SK-N-SH (cell line): ENCODE measurements at regions not wholly inside any gene's neighbourhood (a gene's known extent, or its start where the extent isn't known, plus 50 kb on each side); places are given as distances from the start of the nearest gene placed in this dataset.
A peak's percentile ranks its signal among the peaks of the same experiment; 100 is the strongest.

Source experiments
- CTCF ChIA-PET: fragments of 300-600, 350-600 bp; formaldehyde crosslinking; extraction: SDS; loops from one replicate; lab custom pipeline; 2021; lab: Yijun Ruan, JAX
- POLR2A ChIA-PET: fragments of 350-600 bp; sonication (Branson Sonifier 250); formaldehyde crosslinking; extraction: SDS; loops from one replicate; lab custom pipeline; 2020; ENCODE audit warnings: antibody characterized with exemption, inconsistent platforms; lab: Yijun Ruan, JAX
- DNase-seq: peaks from one replicate; pipeline ENCODE4 v3.0.0; 2012
- H2AFZ ChIP-seq: fragments of 200-600 bp; sonication (generic); 2 replicates; pipeline ENCODE4 v1.8.1; 2016; ENCODE audit warnings: antibody characterized with exemption, mild to moderate bottlenecking, low read depth
- H3F3A ChIP-seq: fragments of 200-600 bp; sonication (generic); replicated peaks from 2 replicates; pipeline ENCODE3; 2016; ENCODE audit warnings: antibody characterized with exemption, mild to moderate bottlenecking; ENCODE audit not compliant: insufficient read depth
- H3K27ac ChIP-seq, 2 experiments: fragments of 200-500 bp in 1 of 2; fragments of 200-600 bp in 1 of 2; sonication (Bioruptor generic) in 1 of 2; sonication (generic), shearing (Covaris generic) in 1 of 2; 2 replicates each; pipeline versions ENCODE4 v1.5.1 to v1.6.1; 2014 to 2016; ENCODE audit warnings: low read depth in 2 of 2, inconsistent platforms in 1 of 2, low read length in 1 of 2, mild to moderate bottlenecking in 1 of 2, mixed read lengths in 1 of 2
- H3K27me3 ChIP-seq: fragments of 200-600 bp; sonication (generic), shearing (Covaris generic); 2 replicates; pipeline ENCODE4 v1.6.1; 2016; ENCODE audit warnings: mixed run types; ENCODE audit not compliant: insufficient read depth
- H3K36me3 ChIP-seq, 2 experiments: fragments of 200-500 bp in 1 of 2; fragments of 200-600 bp in 1 of 2; sonication (Bioruptor generic) in 1 of 2; sonication (generic) in 1 of 2; replicated peaks in 1 of 2; 2 replicates each; pipeline versions ENCODE3 to v1.5.1; 2014 to 2016; ENCODE audit warnings: low read length in 1 of 2, mild to moderate bottlenecking in 1 of 2; ENCODE audit not compliant: insufficient read depth in 2 of 2, control insufficient read depth in 1 of 2
- H3K4me1 ChIP-seq, 2 experiments: fragments of 200-500 bp in 1 of 2; fragments of 200-600 bp in 1 of 2; sonication (Bioruptor generic) in 1 of 2; sonication (generic), shearing (Covaris generic) in 1 of 2; 2 replicates each; pipeline versions ENCODE4 v1.5.1 to v1.6.1; 2014 to 2016; ENCODE audit warnings: low read depth in 1 of 2, low read length in 1 of 2, mixed run types in 1 of 2; ENCODE audit not compliant: insufficient read depth in 2 of 2, control insufficient read depth in 1 of 2
- H3K4me2 ChIP-seq: fragments of 200-600 bp; sonication (generic), shearing (Covaris generic); 2 replicates; pipeline ENCODE4 v1.6.1; 2017; ENCODE audit warnings: mixed run types
- H3K4me3 ChIP-seq, 2 experiments: fragments of 200-500 bp in 1 of 2; fragments of 200-600 bp in 1 of 2; sonication (Bioruptor generic) in 1 of 2; sonication (generic), shearing (Covaris generic) in 1 of 2; 2 replicates each; pipeline versions ENCODE4 v1.5.1 to v1.8.1; 2014 to 2016; ENCODE audit warnings: low read depth in 2 of 2, inconsistent platforms in 1 of 2, low read length in 1 of 2, mild to moderate bottlenecking in 1 of 2, mixed read lengths in 1 of 2, moderate library complexity in 1 of 2
- H3K79me2 ChIP-seq: fragments of 200-600 bp; sonication (generic); 2 replicates; pipeline ENCODE4 v1.8.1; 2017; ENCODE audit warnings: mild to moderate bottlenecking; ENCODE audit not compliant: insufficient read depth
- H3K9ac ChIP-seq: fragments of 200-600 bp; sonication (generic); 2 replicates; pipeline ENCODE4 v1.6.1; 2017; ENCODE audit warnings: mixed run types
- H3K9me2 ChIP-seq: fragments of 200-600 bp; sonication (generic); 2 replicates; pipeline ENCODE4 v1.6.1; 2017; ENCODE audit warnings: mixed run types
- H3K9me3 ChIP-seq: fragments of 200-600 bp; sonication (generic); 2 replicates; pipeline ENCODE4 v1.6.1; 2017; ENCODE audit warnings: mixed run types, mild to moderate bottlenecking, moderate library complexity
- H4K20me1 ChIP-seq: fragments of 200-600 bp; sonication (generic); 2 replicates; pipeline ENCODE4 v1.6.1; 2017; ENCODE audit warnings: mild to moderate bottlenecking, mixed run types; ENCODE audit not compliant: insufficient read depth
- CTCF ChIP-seq: fragments of 200-600 bp; sonication (generic); IDR thresholded peaks from 2 replicates; pipeline ENCODE4 v1.6.1; 2017; ENCODE audit warnings: antibody characterized with exemption, mild to moderate bottlenecking, moderate library complexity
- MEF2A ChIP-seq: IDR thresholded peaks from 2 replicates; pipeline ENCODE4 v1.4.0; 2012; ENCODE audit warnings: low read depth, borderline replicate concordance
- USF2 ChIP-seq: fragments of 150-350 bp; IDR thresholded peaks from 2 replicates; pipeline ENCODE4 v1.6.1; 2017; ENCODE audit warnings: antibody characterized with exemption, low read length, low read depth, borderline replicate concordance
- WGBS: methylation state at CpG from one replicate; pipeline ENCODE4 v1.1.6; 2017; ENCODE audit warnings: low lambda C conversion rate; 5-methylcytosine and 5-hydroxymethylcytosine counted together
- TF ChIP-seq, protein P1 (sequence below): IDR thresholded peaks from 2 replicates; pipeline ENCODE4 v1.6.1; 2012; ENCODE audit warnings: mild to moderate bottlenecking, low read depth, low read length, moderate library complexity
- TF ChIP-seq, protein P2 (sequence below): IDR thresholded peaks from 2 replicates; pipeline ENCODE4 v1.4.0; 2012; ENCODE audit warnings: low read depth

- TF ChIP-seq, protein P1, sequence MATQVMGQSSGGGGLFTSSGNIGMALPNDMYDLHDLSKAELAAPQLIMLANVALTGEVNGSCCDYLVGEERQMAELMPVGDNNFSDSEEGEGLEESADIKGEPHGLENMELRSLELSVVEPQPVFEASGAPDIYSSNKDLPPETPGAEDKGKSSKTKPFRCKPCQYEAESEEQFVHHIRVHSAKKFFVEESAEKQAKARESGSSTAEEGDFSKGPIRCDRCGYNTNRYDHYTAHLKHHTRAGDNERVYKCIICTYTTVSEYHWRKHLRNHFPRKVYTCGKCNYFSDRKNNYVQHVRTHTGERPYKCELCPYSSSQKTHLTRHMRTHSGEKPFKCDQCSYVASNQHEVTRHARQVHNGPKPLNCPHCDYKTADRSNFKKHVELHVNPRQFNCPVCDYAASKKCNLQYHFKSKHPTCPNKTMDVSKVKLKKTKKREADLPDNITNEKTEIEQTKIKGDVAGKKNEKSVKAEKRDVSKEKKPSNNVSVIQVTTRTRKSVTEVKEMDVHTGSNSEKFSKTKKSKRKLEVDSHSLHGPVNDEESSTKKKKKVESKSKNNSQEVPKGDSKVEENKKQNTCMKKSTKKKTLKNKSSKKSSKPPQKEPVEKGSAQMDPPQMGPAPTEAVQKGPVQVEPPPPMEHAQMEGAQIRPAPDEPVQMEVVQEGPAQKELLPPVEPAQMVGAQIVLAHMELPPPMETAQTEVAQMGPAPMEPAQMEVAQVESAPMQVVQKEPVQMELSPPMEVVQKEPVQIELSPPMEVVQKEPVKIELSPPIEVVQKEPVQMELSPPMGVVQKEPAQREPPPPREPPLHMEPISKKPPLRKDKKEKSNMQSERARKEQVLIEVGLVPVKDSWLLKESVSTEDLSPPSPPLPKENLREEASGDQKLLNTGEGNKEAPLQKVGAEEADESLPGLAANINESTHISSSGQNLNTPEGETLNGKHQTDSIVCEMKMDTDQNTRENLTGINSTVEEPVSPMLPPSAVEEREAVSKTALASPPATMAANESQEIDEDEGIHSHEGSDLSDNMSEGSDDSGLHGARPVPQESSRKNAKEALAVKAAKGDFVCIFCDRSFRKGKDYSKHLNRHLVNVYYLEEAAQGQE, result no peak
- no peak for TF ChIP-seq USF2
- no peak for TF ChIP-seq MEF2A
Observed at GRCh38 chr10:21174715-21175495, 277.8 kb upstream of the NEBL start (continued).

- peak overlapping the region; percentile 31; the same call in 1 of the 2 replicates for H3K9ac ChIP-seq
- TF ChIP-seq, protein P2, sequence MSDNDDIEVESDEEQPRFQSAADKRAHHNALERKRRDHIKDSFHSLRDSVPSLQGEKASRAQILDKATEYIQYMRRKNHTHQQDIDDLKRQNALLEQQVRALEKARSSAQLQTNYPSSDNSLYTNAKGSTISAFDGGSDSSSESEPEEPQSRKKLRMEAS, result 0 out of 2 replicates have a peak, but pooled peaks have one; percentile 13
- TF ChIP-seq MEF2A (no peak), CTCF (no peak)
- H4K20me1 ChIP-seq, result no peaks in the 10 kb centered on the region
- peaks cover 3% of the 10 kb centered on the region for H3F3A ChIP-seq
- peak overlapping the region; percentile 92 for H3K4me2 ChIP-seq
- H3K4me1 ChIP-seq, result peaks cover 0 to 13% of the 10 kb centered on the region in 2 experiments; a peak in 1 of 4 replicates
- H3K79me2 ChIP-seq, result no peaks in the 10 kb centered on the region
- peak overlapping the region in 1 of 2 experiments; percentile 76; a peak in 2 of 4 replicates for H3K27ac ChIP-seq
- WGBS, result 15% methylated on average over 5 of the region's 107 CpGs
- no peaks in the 10 kb centered on the region for H3K27me3 ChIP-seq
- no peaks in the 10 kb centered on the region for H3K9me3 ChIP-seq
- ChIA-PET POLR2A (interaction anchor here (0.6 kb wide), 1 partner anchor 960 kb away, joined by 3 read pairs; no protein-coding TSS in a partner anchor), CTCF (interaction anchor here (0.5 kb wide), 1 partner anchor 538 kb away, joined by 3 read pairs; no protein-coding TSS in a partner anchor)
- H3K36me3 ChIP-seq, result no peaks in the 10 kb centered on the region
- H3K9me2 ChIP-seq, result no peaks in the 10 kb centered on the region
- peak overlapping the region; percentile 63 to 64 for H3K4me3 ChIP-seq
- H2AFZ ChIP-seq, result peak overlapping the region; percentile 81; the same call in 1 of the 2 replicates
- DNase-seq, result peak; percentile 88
Observed at GRCh38 chr10:21173802-21174714, 276.9 kb upstream of the NEBL start.
